DMS79 treated with DMSO at 0.1 percent for 48 hours (cell line): ENCODE measurements at regions not wholly inside any gene's neighbourhood (a gene's known extent, or its start where the extent isn't known, plus 50 kb on each side); places are given as distances from the start of the nearest gene placed in this dataset.
"Not testable (repeated sequence)": the region's sequence is repeated elsewhere in the genome, so short reads cannot be mapped to it uniquely, and the experiment has no call there.

ENCODE experiments used
- DNase-seq: peaks from one replicate; lab custom pipeline; 2025; lab: John Stamatoyannopoulos, UW

GRCh38 chr14:82814339-82814738 is 1280.7 kb upstream of the SEL1L start:
- DNase-seq: not testable (repeated sequence)

- no peak for DNase-seq
These were observed 1296.9 kb upstream of the SEL1L start for GRCh38 chr14:82830596-82830995.

- no peak for DNase-seq
These were observed 1302.8 kb upstream of the SEL1L start for GRCh38 chr14:82836256-82836950.

- no peak for DNase-seq
These were observed 1304.0 kb upstream of the SEL1L start for GRCh38 chr14:82837611-82838140.

GRCh38 chr14:82850576-82850975 is 1316.9 kb upstream of the SEL1L start:
- DNase-seq: no peak

- no peak for DNase-seq
These were observed 1320.5 kb upstream of the SEL1L start for GRCh38 chr14:82854131-82854530.

GRCh38 chr14:82854901-82855300 is 1321.2 kb upstream of the SEL1L start:
- no peak for DNase-seq

- DNase-seq: peak; percentile 86
These were observed 1322.3 kb upstream of the SEL1L start for GRCh38 chr14:82855912-82856391.

GRCh38 chr14:82861313-82861712 is 1327.7 kb upstream of the SEL1L start:
- DNase-seq: no peak

- DNase-seq: no peak
These were observed 1338.8 kb upstream of the SEL1L start for GRCh38 chr14:82872494-82872893.

GRCh38 chr14:82878951-82879350 is 1345.3 kb upstream of the SEL1L start:
- DNase-seq: no peak

GRCh38 chr14:82879949-82880535 is 1346.4 kb upstream of the SEL1L start:
- no peak for DNase-seq

- no peak for DNase-seq
These were observed 1353.0 kb upstream of the SEL1L start for GRCh38 chr14:82886670-82887069.

- DNase-seq: no peak
These were observed 1356.0 kb upstream of the SEL1L start for GRCh38 chr14:82889701-82890100.

GRCh38 chr14:82896476-82896875 is 1362.8 kb upstream of the SEL1L start:
- no peak for DNase-seq

- no peak for DNase-seq
These were observed 1364.0 kb upstream of the SEL1L start for GRCh38 chr14:82897469-82898308.

- DNase-seq: peak; percentile 100
These were observed 1372.1 kb upstream of the SEL1L start for GRCh38 chr14:82905762-82906161.

- DNase-seq: no peak
These were observed 1378.3 kb upstream of the SEL1L start for GRCh38 chr14:82911930-82912329.

GRCh38 chr14:82913396-82913795 is 1379.7 kb upstream of the SEL1L start:
- DNase-seq: no peak

- no peak for DNase-seq
These were observed 1381.7 kb upstream of the SEL1L start for GRCh38 chr14:82915381-82915780.

GRCh38 chr14:82935691-82936090 is 1402.0 kb upstream of the SEL1L start:
- no peak for DNase-seq

GRCh38 chr14:82951171-82951570 is 1417.5 kb upstream of the SEL1L start:
- DNase-seq: no peak

- DNase-seq: no peak
These were observed 1430.1 kb upstream of the SEL1L start for GRCh38 chr14:82963756-82964155.
